SHP77 treated with DMSO at 0.1 percent for 48 hours (cell line): ENCODE measurements at regions not wholly inside any gene's neighbourhood (a gene's known extent, or its start where the extent isn't known, plus 50 kb on each side); places are given as distances from the start of the nearest gene placed in this dataset.
A peak's percentile ranks its signal among the peaks of the same experiment; 100 is the strongest.
"Not testable (repeated sequence)": the region's sequence is repeated elsewhere in the genome, so short reads cannot be mapped to it uniquely, and the experiment has no call there.

Experiments used
- DNase-seq: peaks from one replicate; lab custom pipeline; 2025; lab: John Stamatoyannopoulos, UW

- no peak for DNase-seq
These were observed 365.2 kb downstream of the PAX1 start for GRCh38 chr20:22070610-22071058.

- DNase-seq: no peak
These were observed 358.3 kb downstream of the PAX1 start for GRCh38 chr20:22063753-22064152.

GRCh38 chr20:22062874-22063273 lies 357.4 kb downstream of the PAX1 start:
- no peak for DNase-seq

GRCh38 chr20:22060610-22061009 lies 355.1 kb downstream of the PAX1 start:
- no peak for DNase-seq

- no peak for DNase-seq
These were observed 353.3 kb downstream of the PAX1 start for GRCh38 chr20:22058746-22059145.

GRCh38 chr20:22055981-22056380 lies 350.5 kb downstream of the PAX1 start:
- no peak for DNase-seq

GRCh38 chr20:22052025-22052650 lies 346.7 kb downstream of the PAX1 start:
- no peak for DNase-seq

- DNase-seq: not testable (repeated sequence)
These were observed 340.6 kb downstream of the PAX1 start for GRCh38 chr20:22045956-22046507.

GRCh38 chr20:22027423-22027822 lies 322.0 kb downstream of the PAX1 start:
- no peak for DNase-seq

- no peak for DNase-seq
These were observed 314.7 kb downstream of the PAX1 start for GRCh38 chr20:22020201-22020600.

GRCh38 chr20:22008456-22008855 lies 303.0 kb downstream of the PAX1 start:
- no peak for DNase-seq

- DNase-seq: no peak
These were observed 300.8 kb downstream of the PAX1 start for GRCh38 chr20:22006306-22006705.

GRCh38 chr20:22005535-22005934 lies 300.1 kb downstream of the PAX1 start:
- no peak for DNase-seq

- DNase-seq: no peak
These were observed 299.5 kb downstream of the PAX1 start for GRCh38 chr20:22004946-22005345.

GRCh38 chr20:22003680-22004079 lies 298.2 kb downstream of the PAX1 start:
- DNase-seq: no peak

GRCh38 chr20:22001886-22002285 lies 296.4 kb downstream of the PAX1 start:
- peak; percentile 81 for DNase-seq

- DNase-seq: no peak
These were observed 290.0 kb downstream of the PAX1 start for GRCh38 chr20:21995461-21995860.

- DNase-seq: no peak
These were observed 288.7 kb downstream of the PAX1 start for GRCh38 chr20:21994203-21994602.

GRCh38 chr20:21982559-21982958 lies 277.1 kb downstream of the PAX1 start:
- DNase-seq: no peak

- peak; percentile 23 for DNase-seq
These were observed 276.3 kb downstream of the PAX1 start for GRCh38 chr20:21981597-21982344.

- no peak for DNase-seq
These were observed 275.7 kb downstream of the PAX1 start for GRCh38 chr20:21981179-21981578.

GRCh38 chr20:21971436-21971835 lies 266.0 kb downstream of the PAX1 start:
- DNase-seq: no peak

GRCh38 chr20:21968486-21968885 lies 263.0 kb downstream of the PAX1 start:
- no peak for DNase-seq
